ENCODE measurements at regions not wholly inside any gene's neighbourhood (a gene's known extent, or its start where the extent isn't known, plus 50 kb on each side); places are given as distances from the start of the nearest gene placed in this dataset.

GRCh38 chr4:10734697-10735096, 50.1 kb upstream of the CLNK start:
- Histone ChIP-seq H3K9me3 (ENCODE audit: control insufficient read depth in 3 of 3, low read length in 3 of 3) (no peaks in the 10 kb centered on the region), H3K36me3 (ENCODE audit: control insufficient read depth in 3 of 3, insufficient read depth in 3 of 3, low read length in 3 of 3) (no peaks in the 10 kb centered on the region), H3K4me3 (ENCODE audit: low read length in 3 of 3) (no peak overlapping the region), H3K27me3 (ENCODE audit: control insufficient read depth in 3 of 3, insufficient read depth in 3 of 3, low read length in 3 of 3) (no peaks in the 10 kb centered on the region), H3K27ac (ENCODE audit: low read depth, low read length) (no peak overlapping the region), H3K4me1 (ENCODE audit: control insufficient read depth in 3 of 3, insufficient read depth in 3 of 3, low read length in 3 of 3) (no peaks in the 10 kb centered on the region), H3K9ac (ENCODE audit: low read depth in 1 of 3, low read length in 3 of 3) (no peak overlapping the region)

Measured in skeletal muscle tissue (tissue), 3 donors.